ENCODE measurements at regions not wholly inside any gene's neighbourhood (a gene's known extent, or its start where the extent isn't known, plus 50 kb on each side); places are given as distances from the start of the nearest gene placed in this dataset.

GRCh38 chr2:103410221-103410620 is 648.4 kb downstream of the TMEM182 start:
- TF ChIP-seq CTCF (IDR thresholded peaks at IDR 0.05; ENCODE audit: insufficient read depth, low read depth, low read length) (no peak), EZH2 (IDR thresholded peaks at IDR 0.05; ENCODE audit: insufficient read depth, low read length) (no peak)

Measured in astrocyte (in vitro differentiated cells and primary cell).